ENCODE measurements at regions not wholly inside any gene's neighbourhood (a gene's known extent, or its start where the extent isn't known, plus 50 kb on each side); places are given as distances from the start of the nearest gene placed in this dataset.

- H3K9ac ChIP-seq (ENCODE audit: low read length): no peak overlapping the region
- no peak overlapping the region for H3K4me3 ChIP-seq (ENCODE audit: low read depth in 1 of 2, low read length in 2 of 2)
- H3K36me3 ChIP-seq (ENCODE audit: insufficient read depth, low read length): no peaks in the 10 kb centered on the region
- H3K27me3 ChIP-seq (ENCODE audit: control insufficient read depth in 1 of 2, insufficient read depth in 2 of 2, low read length in 2 of 2): no peaks in the 10 kb centered on the region
- H3K4me1 ChIP-seq (ENCODE audit: insufficient read depth, low read length): peaks cover 13% of the 10 kb centered on the region
- H3K9me3 ChIP-seq (ENCODE audit: low read length): no peaks in the 10 kb centered on the region
- H3K27ac ChIP-seq (ENCODE audit: low read depth, low read length): no peak overlapping the region
Measured at GRCh38 chr5:74272831-74273451, 367.6 kb downstream of the ENC1 start.

GRCh38 chr5:74272024-74272775, 368.3 kb downstream of the ENC1 start:
- no peaks in the 10 kb centered on the region for H3K36me3 ChIP-seq (ENCODE audit: insufficient read depth, low read length)
- H3K9me3 ChIP-seq (ENCODE audit: low read length): no peaks in the 10 kb centered on the region
- no peak overlapping the region for H3K9ac ChIP-seq (ENCODE audit: low read length)
- no peak overlapping the region for H3K27ac ChIP-seq (ENCODE audit: low read depth, low read length)
- H3K4me3 ChIP-seq (ENCODE audit: low read depth in 1 of 2, low read length in 2 of 2): no peak overlapping the region
- H3K4me1 ChIP-seq (ENCODE audit: insufficient read depth, low read length): peaks cover 13% of the 10 kb centered on the region
- no peaks in the 10 kb centered on the region for H3K27me3 ChIP-seq (ENCODE audit: control insufficient read depth in 1 of 2, insufficient read depth in 2 of 2, low read length in 2 of 2)

GRCh38 chr5:74268297-74268696, 372.2 kb downstream of the ENC1 start:
- no peaks in the 10 kb centered on the region for H3K27me3 ChIP-seq (ENCODE audit: control insufficient read depth in 1 of 2, insufficient read depth in 2 of 2, low read length in 2 of 2)

GRCh38 chr5:74266836-74267235, 373.7 kb downstream of the ENC1 start:
- Histone ChIP-seq H3K4me3 (ENCODE audit: low read depth in 1 of 2, low read length in 2 of 2) (no peak overlapping the region), H3K4me1 (ENCODE audit: insufficient read depth, low read length) (no peaks in the 10 kb centered on the region), H3K27ac (ENCODE audit: low read depth, low read length) (no peak overlapping the region), H3K9ac (ENCODE audit: low read length) (no peak overlapping the region), H3K36me3 (ENCODE audit: insufficient read depth, low read length) (no peaks in the 10 kb centered on the region), H3K9me3 (ENCODE audit: low read length) (no peaks in the 10 kb centered on the region), H3K27me3 (ENCODE audit: control insufficient read depth in 1 of 2, insufficient read depth in 2 of 2, low read length in 2 of 2) (no peaks in the 10 kb centered on the region)

More at GRCh38 chr5:74268297-74268696, 372.2 kb downstream of the ENC1 start:
- Histone ChIP-seq H3K36me3 (ENCODE audit: insufficient read depth, low read length) (no peaks in the 10 kb centered on the region), H3K4me1 (ENCODE audit: insufficient read depth, low read length) (peaks cover 6% of the 10 kb centered on the region), H3K9me3 (ENCODE audit: low read length) (no peaks in the 10 kb centered on the region), H3K9ac (ENCODE audit: low read length) (no peak overlapping the region), H3K27ac (ENCODE audit: low read depth, low read length) (no peak overlapping the region), H3K4me3 (ENCODE audit: low read depth in 1 of 2, low read length in 2 of 2) (no peak overlapping the region)

GRCh38 chr5:74266132-74266531, 374.4 kb downstream of the ENC1 start:
- Histone ChIP-seq H3K4me1 (ENCODE audit: insufficient read depth, low read length) (no peaks in the 10 kb centered on the region), H3K9ac (ENCODE audit: low read length) (no peak overlapping the region), H3K27ac (ENCODE audit: low read depth, low read length) (no peak overlapping the region)

GRCh38 chr5:74262544-74263207, 377.9 kb downstream of the ENC1 start:
- no peak overlapping the region for H3K27ac ChIP-seq (ENCODE audit: low read depth, low read length)
- no peak overlapping the region for H3K9ac ChIP-seq (ENCODE audit: low read length)
- no peaks in the 10 kb centered on the region for H3K9me3 ChIP-seq (ENCODE audit: low read length)
- H3K36me3 ChIP-seq (ENCODE audit: insufficient read depth, low read length): no peaks in the 10 kb centered on the region
- H3K4me1 ChIP-seq (ENCODE audit: insufficient read depth, low read length): no peaks in the 10 kb centered on the region
- no peak overlapping the region for H3K4me3 ChIP-seq (ENCODE audit: low read depth in 1 of 2, low read length in 2 of 2)
- H3K27me3 ChIP-seq (ENCODE audit: control insufficient read depth in 1 of 2, insufficient read depth in 2 of 2, low read length in 2 of 2): no peaks in the 10 kb centered on the region

More at GRCh38 chr5:74266132-74266531, 374.4 kb downstream of the ENC1 start:
- Histone ChIP-seq H3K4me3 (ENCODE audit: low read depth in 1 of 2, low read length in 2 of 2) (no peak overlapping the region), H3K27me3 (ENCODE audit: control insufficient read depth in 1 of 2, insufficient read depth in 2 of 2, low read length in 2 of 2) (no peaks in the 10 kb centered on the region), H3K9me3 (ENCODE audit: low read length) (no peaks in the 10 kb centered on the region), H3K36me3 (ENCODE audit: insufficient read depth, low read length) (no peaks in the 10 kb centered on the region)

GRCh38 chr5:74261866-74262265, 378.7 kb downstream of the ENC1 start:
- no peak overlapping the region for H3K27ac ChIP-seq (ENCODE audit: low read depth, low read length)
- H3K4me1 ChIP-seq (ENCODE audit: insufficient read depth, low read length): no peaks in the 10 kb centered on the region
- H3K36me3 ChIP-seq (ENCODE audit: insufficient read depth, low read length): no peaks in the 10 kb centered on the region

GRCh38 chr5:74261421-74261820, 379.1 kb downstream of the ENC1 start:
- Histone ChIP-seq H3K27ac (ENCODE audit: low read depth, low read length) (no peak overlapping the region), H3K9ac (ENCODE audit: low read length) (no peak overlapping the region), H3K9me3 (ENCODE audit: low read length) (no peaks in the 10 kb centered on the region), H3K36me3 (ENCODE audit: insufficient read depth, low read length) (no peaks in the 10 kb centered on the region), H3K4me1 (ENCODE audit: insufficient read depth, low read length) (no peaks in the 10 kb centered on the region), H3K27me3 (ENCODE audit: control insufficient read depth in 1 of 2, insufficient read depth in 2 of 2, low read length in 2 of 2) (no peaks in the 10 kb centered on the region), H3K4me3 (ENCODE audit: low read depth in 1 of 2, low read length in 2 of 2) (no peak overlapping the region)

More at GRCh38 chr5:74261866-74262265, 378.7 kb downstream of the ENC1 start:
- no peak overlapping the region for H3K9ac ChIP-seq (ENCODE audit: low read length)
- no peaks in the 10 kb centered on the region for H3K9me3 ChIP-seq (ENCODE audit: low read length)
- H3K4me3 ChIP-seq (ENCODE audit: low read depth in 1 of 2, low read length in 2 of 2): no peak overlapping the region
- no peaks in the 10 kb centered on the region for H3K27me3 ChIP-seq (ENCODE audit: control insufficient read depth in 1 of 2, insufficient read depth in 2 of 2, low read length in 2 of 2)

- Histone ChIP-seq H3K27me3 (ENCODE audit: control insufficient read depth in 1 of 2, insufficient read depth in 2 of 2, low read length in 2 of 2) (no peaks in the 10 kb centered on the region), H3K4me3 (ENCODE audit: low read depth in 1 of 2, low read length in 2 of 2) (no peak overlapping the region), H3K9ac (ENCODE audit: low read length) (no peak overlapping the region), H3K27ac (ENCODE audit: low read depth, low read length) (no peak overlapping the region), H3K9me3 (ENCODE audit: low read length) (no peaks in the 10 kb centered on the region), H3K4me1 (ENCODE audit: insufficient read depth, low read length) (no peaks in the 10 kb centered on the region), H3K36me3 (ENCODE audit: insufficient read depth, low read length) (no peaks in the 10 kb centered on the region)
Measured at GRCh38 chr5:74259572-74259971, 381.0 kb downstream of the ENC1 start.

- Histone ChIP-seq H3K36me3 (ENCODE audit: insufficient read depth, low read length) (no peaks in the 10 kb centered on the region), H3K4me1 (ENCODE audit: insufficient read depth, low read length) (no peaks in the 10 kb centered on the region), H3K4me3 (ENCODE audit: low read depth in 1 of 2, low read length in 2 of 2) (no peak overlapping the region), H3K27me3 (ENCODE audit: control insufficient read depth in 1 of 2, insufficient read depth in 2 of 2, low read length in 2 of 2) (no peaks in the 10 kb centered on the region), H3K27ac (ENCODE audit: low read depth, low read length) (no peak overlapping the region), H3K9ac (ENCODE audit: low read length) (no peak overlapping the region), H3K9me3 (ENCODE audit: low read length) (no peaks in the 10 kb centered on the region)
Measured at GRCh38 chr5:74258314-74258665, 382.2 kb downstream of the ENC1 start.

- no peaks in the 10 kb centered on the region for H3K9me3 ChIP-seq (ENCODE audit: low read length)
- no peak overlapping the region for H3K4me3 ChIP-seq (ENCODE audit: low read depth in 1 of 2, low read length in 2 of 2)
- no peaks in the 10 kb centered on the region for H3K4me1 ChIP-seq (ENCODE audit: insufficient read depth, low read length)
- H3K36me3 ChIP-seq (ENCODE audit: insufficient read depth, low read length): no peaks in the 10 kb centered on the region
- H3K27me3 ChIP-seq (ENCODE audit: control insufficient read depth in 1 of 2, insufficient read depth in 2 of 2, low read length in 2 of 2): no peaks in the 10 kb centered on the region
- no peak overlapping the region for H3K27ac ChIP-seq (ENCODE audit: low read depth, low read length)
- no peak overlapping the region for H3K9ac ChIP-seq (ENCODE audit: low read length)
Measured at GRCh38 chr5:74257645-74258313, 382.7 kb downstream of the ENC1 start.
